Heart right ventricle (tissue), 16 donors: ENCODE measurements at regions not wholly inside any gene's neighbourhood (a gene's known extent, or its start where the extent isn't known, plus 50 kb on each side); places are given as distances from the start of the nearest gene placed in this dataset.
"Not testable (repeated sequence)": the region's sequence is repeated elsewhere in the genome, so short reads cannot be mapped to it uniquely, and the experiment has no call there.

Source experiments
- ATAC-seq, 8 donors: fragments of 200-7000 bp; cut with Tn5 transposase; one replicate each; pipeline ENCODE4 v1.9.1; 2020; ENCODE audit warnings: mild to moderate bottlenecking in 8 of 8, moderate library complexity in 8 of 8, moderate number of reproducible peaks in 1 of 8
- DNase-seq, 2 donors: peaks; one replicate each; pipeline ENCODE4 v3.0.0-alpha.2; 2020
- H3K27ac ChIP-seq, 10 donors: fragments of 200-600 bp; sonication (generic) in 2 of 10; one replicate each; pipeline versions ENCODE4 v1.5.0 to v1.8.0; 2020 to 2022; ENCODE audit warnings: mild to moderate bottlenecking in 3 of 10
- H3K27me3 ChIP-seq, 7 donors: fragments of 200-600 bp; one replicate each; pipeline ENCODE4 v1.8.0; 2021 to 2022; ENCODE audit warnings: mild to moderate bottlenecking in 2 of 7
- H3K36me3 ChIP-seq, 9 donors: fragments of 200-600 bp; sonication (generic) in 1 of 9; one replicate each; pipeline versions ENCODE4 v1.5.0 to v1.8.0; 2020 to 2022; ENCODE audit warnings: mild to moderate bottlenecking in 2 of 9
- H3K4me1 ChIP-seq, 9 donors: fragments of 200-600 bp; sonication (generic) in 1 of 9; one replicate each; pipeline versions ENCODE4 v1.5.0 to v1.8.0; 2020 to 2022; ENCODE audit warnings: mild to moderate bottlenecking in 4 of 9
- H3K4me3 ChIP-seq, 10 donors: fragments of 200-600 bp; sonication (generic) in 2 of 10; one replicate each; pipeline versions ENCODE4 v1.5.0 to v1.8.0; 2020 to 2022; ENCODE audit warnings: mild to moderate bottlenecking in 7 of 10, moderate library complexity in 2 of 10
- H3K9me3 ChIP-seq, 11 donors: fragments of 200-600 bp in 10 of 11; sonication (generic) in 2 of 11; one replicate each; pipeline versions ENCODE4 v1.5.0 to v1.8.0; 2013 to 2022; ENCODE audit warnings: mild to moderate bottlenecking in 2 of 11, control low read depth in 1 of 11, moderate library complexity in 1 of 11
- CTCF ChIP-seq, 9 donors: fragments of 200-600 bp; sonication (generic) in 2 of 9; IDR thresholded peaks; one replicate each; pipeline versions ENCODE4 v1.5.0 to v1.8.0; 2021 to 2022; ENCODE audit warnings: antibody characterized with exemption in 9 of 9, mild to moderate bottlenecking in 5 of 9, moderate library complexity in 1 of 9
- WGBS, 2 donors: extraction: QIAGEN DNeasy Blood & Tissue Kit; methylation state at CpG; one replicate each; pipeline ENCODE4 v1.1.7; 2013; ENCODE audit warnings: inconsistent platforms in 1 of 2; 5-methylcytosine and 5-hydroxymethylcytosine counted together
- intact Hi-C, 10 donors: fragments of 100-400 bp; cut with DNase I; formaldehyde crosslinking; loops; one replicate each; pipeline versions ENCODE4 v1.11.1 to v1.14.2; 2022
- donor health status: Arrhythmogenic right ventricular cardiomyopathy.
- donor health status: ischemic (EF 13 %, LVEDD 7.1; RV severe dilation, severe dysfunction).
- donor health status: healthy with polysubstance abuse.
- donor health status: DM: no; HTN: yes; CAD: no.
- donor health status: DM: no; HTN: no; CAD: no.
- donor health status: ischemic (EF 25% LVEDD 6.9; RV normal size, moderate dysfunction).
- donor health status: ischemic (EF 25% LVEDD 5.7; RV mildly dilated, moderate dysfunction).
- donor health status: healthy.
- donor health status: DM: yes; HTN: yes; CAD: no.
- donor health status: Ischemic cardiomyopathy.
- donor health status: ischemic (EF 35%, LVEDD 5.7; RV mildly dilated, moderate dysfunction).
- donor health status: nonischemic (EF 11% LVEDD 7.7; RV severe dilation, severe dysfunction).
- donor health status: DM: yes; HTN: yes; CAD: no.
- donor health status: PGD.
- donor health status: ischemic (EF 29% LVEDD 5.4; RV normal size, mild dysfunction).
- donor health status: nonischemic (EF 23%, LVEDD 6.1; RV moderate dilation, normal function).

GRCh38 chr7:63106506-63107388, 891.9 kb upstream of the ZNF722 start:
- intact Hi-C loops: no loop called here
- Histone ChIP-seq H3K36me3 (no peaks in the 10 kb centered on the region), H3K4me1 (no peaks in the 10 kb centered on the region), H3K27ac (no peak overlapping the region), H3K4me3 (no peak overlapping the region), H3K9me3 (peaks cover 0 to 48% (median 0%) of the 10 kb centered on the region in 11 donors), H3K27me3 (no peaks in the 10 kb centered on the region)
- DNase-seq (no peak), ATAC-seq (no peak)
- TF ChIP-seq CTCF (IDR thresholded peaks at IDR 0.05): no peak
- WGBS, 2 donors: 81 to 82% methylated on average over 11 of the region's 11 CpGs

DNA sequence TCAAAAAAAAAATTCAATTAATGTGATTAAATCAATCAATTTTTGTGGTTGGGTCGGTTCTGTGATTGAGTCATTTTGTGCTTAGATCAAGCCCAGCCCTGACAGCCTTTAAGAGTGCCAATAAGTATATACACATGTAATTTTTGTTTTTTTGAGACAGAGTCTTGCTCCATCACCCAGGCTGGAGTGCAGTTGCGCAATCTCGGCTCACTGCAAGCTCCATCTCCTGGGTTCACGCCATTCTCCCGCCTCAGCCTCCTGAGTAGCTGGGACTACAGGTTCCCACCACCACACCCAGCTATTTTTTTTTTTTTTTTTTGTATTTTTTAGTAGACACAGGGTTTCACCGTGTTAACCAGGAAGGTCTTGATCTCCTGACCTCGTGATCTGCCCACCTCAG, 887.1 kb upstream of the ZNF722 start:
- ATAC-seq, H3K4me1 ChIP-seq, DNase-seq, H3K27me3 ChIP-seq, H3K27ac ChIP-seq, intact Hi-C loops, H3K4me3 ChIP-seq, H3K36me3 ChIP-seq: not testable (repeated sequence)
- peaks cover 0 to 81% (median 0%) of the 10 kb centered on the region in 11 donors for H3K9me3 ChIP-seq
- WGBS, 2 donors: 66 to 70% methylated on average over 7 of the region's 7 CpGs

GRCh38 chr7:63112764-63113712, 885.6 kb upstream of the ZNF722 start:
- no peaks in the 10 kb centered on the region for H3K36me3 ChIP-seq
- ATAC-seq: no peak

GRCh38 chr7:63113713-63114285, 884.9 kb upstream of the ZNF722 start:
- H3K9me3 ChIP-seq: peaks cover 0 to 81% (median 0%) of the 10 kb centered on the region in 11 donors
- 73 to 75% methylated on average over 33 of the region's 33 CpGs for WGBS, 2 donors
- no peak overlapping the region for H3K4me3 ChIP-seq
- no peaks in the 10 kb centered on the region for H3K27me3 ChIP-seq
- no peak for ATAC-seq
- DNase-seq: no peak
- intact Hi-C loops: no loop called here
- H3K27ac ChIP-seq: no peak overlapping the region
- TF ChIP-seq CTCF (IDR thresholded peaks at IDR 0.05): no peak
- no peaks in the 10 kb centered on the region for H3K4me1 ChIP-seq
- H3K36me3 ChIP-seq: no peaks in the 10 kb centered on the region

More at GRCh38 chr7:63112764-63113712, 885.6 kb upstream of the ZNF722 start:
- no peak overlapping the region for H3K27ac ChIP-seq
- no peaks in the 10 kb centered on the region for H3K27me3 ChIP-seq
- WGBS, 2 donors: 82 to 87% methylated on average over 36 of the region's 36 CpGs
- no peak for TF ChIP-seq CTCF (IDR thresholded peaks at IDR 0.05)
- no peak for DNase-seq
- H3K4me1 ChIP-seq: no peaks in the 10 kb centered on the region
- peaks cover 0 to 80% (median 0%) of the 10 kb centered on the region in 11 donors for H3K9me3 ChIP-seq
- intact Hi-C loops: no loop called here
- H3K4me3 ChIP-seq: no peak overlapping the region
